Activated CD8-positive, alpha-beta T cell treated with anti-CD3 and anti-CD28 coated beads for 36 hours (primary cell): ENCODE measurements at regions not wholly inside any gene's neighbourhood (a gene's known extent, or its start where the extent isn't known, plus 50 kb on each side); places are given as distances from the start of the nearest gene placed in this dataset.

ENCODE experiments used
- ATAC-seq: fragments of 200-7000 bp; cut with Tn5 transposase; one replicate; pipeline ENCODE4 v1.10.0; 2021; ENCODE audit warnings: mild to moderate bottlenecking, moderate library complexity
- CTCF ChIA-PET: fragments of 350-600 bp; sonication (Branson Sonifier 250); formaldehyde crosslinking; loops from one replicate; lab custom pipeline; 2021; ENCODE audit warnings: antibody characterized with exemption; lab: Charles Lee
- POLR2A ChIA-PET: fragments of 350-600 bp; sonication (Branson Sonifier 250); formaldehyde crosslinking; loops from one replicate; lab custom pipeline; 2021; ENCODE audit warnings: antibody characterized with exemption; lab: Charles Lee
- DNase-seq: peaks from one replicate; pipeline ENCODE4 v3.0.0-alpha.2; 2020
- H3K27ac Mint-ChIP-seq: one replicate; pipeline ENCODE4 v1.8.0; 2021; ENCODE audit warnings: mild to moderate bottlenecking, mixed read lengths
- H3K27me3 Mint-ChIP-seq: one replicate; pipeline ENCODE4 v1.8.0; 2021; ENCODE audit warnings: mixed read lengths
- H3K36me3 Mint-ChIP-seq: one replicate; pipeline ENCODE4 v1.8.0; 2021; ENCODE audit warnings: low read depth, mixed read lengths
- H3K4me1 Mint-ChIP-seq: one replicate; pipeline ENCODE4 v1.8.0; 2021; ENCODE audit warnings: low read depth, mixed read lengths
- H3K4me3 Mint-ChIP-seq: one replicate; pipeline ENCODE4 v1.8.0; 2021; ENCODE audit warnings: mild to moderate bottlenecking, moderate library complexity, mixed read lengths
- H3K9me3 Mint-ChIP-seq: one replicate; pipeline ENCODE4 v1.8.0; 2021; ENCODE audit warnings: mixed read lengths
- intact Hi-C: fragments of 100-400 bp; cut with micrococcal nuclease; formaldehyde crosslinking; loops from one replicate; pipeline ENCODE4 v1.10.0; 2022
- TF ChIP-seq, protein P1 (sequence below): fragments of 200-600 bp; IDR thresholded peaks from one replicate; pipeline ENCODE4 v1.8.0; 2022; ENCODE audit warnings: antibody characterized with exemption, mild to moderate bottlenecking

DNA sequence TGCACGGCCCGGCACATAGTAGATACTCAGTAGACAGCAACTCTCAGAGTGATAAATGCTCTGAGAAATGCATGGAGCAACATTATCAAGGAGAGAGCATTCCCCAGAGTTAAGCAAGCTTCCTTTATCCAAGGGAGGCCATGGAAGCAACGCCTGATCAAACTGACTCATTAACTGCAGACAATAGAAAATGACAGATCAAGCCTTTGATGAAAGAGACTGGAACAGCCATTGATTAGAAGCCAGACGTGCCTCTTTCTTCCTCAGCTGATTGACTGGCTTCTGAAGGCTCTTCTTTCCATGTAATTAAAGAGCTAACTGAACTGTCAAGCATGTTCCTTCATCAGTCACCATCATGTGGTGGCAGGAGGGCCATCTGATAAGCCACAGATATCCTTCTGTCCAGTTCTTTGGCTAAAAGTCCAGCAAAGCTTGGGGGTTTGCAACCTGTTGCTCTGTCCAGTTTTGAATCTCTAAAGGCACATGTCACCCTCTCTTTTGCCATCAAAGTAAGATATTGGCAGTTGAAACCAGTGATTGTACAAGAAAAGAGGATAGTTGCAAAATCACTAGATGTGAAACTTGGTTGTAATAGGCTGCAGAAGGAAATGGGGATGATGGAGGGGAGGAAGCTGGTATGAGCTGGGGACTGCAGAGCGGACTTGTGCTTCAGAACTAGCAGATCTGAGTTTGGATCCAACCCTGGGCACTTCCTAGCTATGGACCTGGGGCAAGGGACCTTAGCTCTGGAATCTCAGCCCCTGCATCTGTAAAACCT, 188.0 kb downstream of the HAPSTR1 start:
- Mint-ChIP-seq H3K27ac (no peak overlapping the region), H3K4me1 (no peaks in the 10 kb centered on the region), H3K27me3 (peaks cover 4% of the 10 kb centered on the region), H3K4me3 (no peak overlapping the region), H3K36me3 (no peaks in the 10 kb centered on the region), H3K9me3 (no peaks in the 10 kb centered on the region)
- ChIA-PET POLR2A (no interaction called here), CTCF (interaction anchor here (1.7 kb wide), 2 partner anchors 16 to 21 kb away, joined by 5 to 6 read pairs; no protein-coding TSS in a partner anchor)
- intact Hi-C loops, result no loop called here
- no peak for DNase-seq
- no peak for ATAC-seq
- TF ChIP-seq, protein P1, sequence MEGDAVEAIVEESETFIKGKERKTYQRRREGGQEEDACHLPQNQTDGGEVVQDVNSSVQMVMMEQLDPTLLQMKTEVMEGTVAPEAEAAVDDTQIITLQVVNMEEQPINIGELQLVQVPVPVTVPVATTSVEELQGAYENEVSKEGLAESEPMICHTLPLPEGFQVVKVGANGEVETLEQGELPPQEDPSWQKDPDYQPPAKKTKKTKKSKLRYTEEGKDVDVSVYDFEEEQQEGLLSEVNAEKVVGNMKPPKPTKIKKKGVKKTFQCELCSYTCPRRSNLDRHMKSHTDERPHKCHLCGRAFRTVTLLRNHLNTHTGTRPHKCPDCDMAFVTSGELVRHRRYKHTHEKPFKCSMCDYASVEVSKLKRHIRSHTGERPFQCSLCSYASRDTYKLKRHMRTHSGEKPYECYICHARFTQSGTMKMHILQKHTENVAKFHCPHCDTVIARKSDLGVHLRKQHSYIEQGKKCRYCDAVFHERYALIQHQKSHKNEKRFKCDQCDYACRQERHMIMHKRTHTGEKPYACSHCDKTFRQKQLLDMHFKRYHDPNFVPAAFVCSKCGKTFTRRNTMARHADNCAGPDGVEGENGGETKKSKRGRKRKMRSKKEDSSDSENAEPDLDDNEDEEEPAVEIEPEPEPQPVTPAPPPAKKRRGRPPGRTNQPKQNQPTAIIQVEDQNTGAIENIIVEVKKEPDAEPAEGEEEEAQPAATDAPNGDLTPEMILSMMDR, result no peak

DNA sequence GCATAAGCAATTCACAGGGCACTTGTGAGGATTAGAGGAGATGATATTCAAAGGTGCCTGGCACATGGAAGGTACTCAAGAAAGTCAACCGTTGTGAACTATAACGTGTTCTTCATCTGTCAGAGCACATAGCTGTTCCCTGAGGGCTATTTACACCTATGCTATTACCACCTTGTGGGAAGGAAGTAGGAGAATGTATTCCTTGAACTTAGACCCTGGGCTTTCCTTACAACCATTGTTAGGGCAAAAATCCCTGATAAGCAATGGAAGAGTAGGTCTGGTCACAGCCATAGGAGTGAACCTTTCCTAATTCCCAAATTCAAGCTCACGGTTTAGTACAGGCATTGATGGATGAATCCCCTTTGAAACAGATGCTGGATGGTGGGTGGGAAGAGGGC, 188.6 kb downstream of the HAPSTR1 start:
- ChIA-PET CTCF (interaction anchor here (1.7 kb wide), 2 partner anchors 16 to 22 kb away, joined by 5 to 6 read pairs; no protein-coding TSS in a partner anchor), POLR2A (interaction anchor here (1.7 kb wide), 1 partner anchor 21 kb away, joined by 4 read pairs; no protein-coding TSS in a partner anchor)
- intact Hi-C loops, result no loop called here
- Mint-ChIP-seq H3K9me3 (no peaks in the 10 kb centered on the region), H3K27ac (no peak overlapping the region), H3K36me3 (no peaks in the 10 kb centered on the region), H3K4me3 (no peak overlapping the region), H3K4me1 (no peaks in the 10 kb centered on the region), H3K27me3 (peaks cover 4% of the 10 kb centered on the region)
- DNase-seq, result no peak
- no peak for ATAC-seq
- TF ChIP-seq, protein P1, result no peak

DNA sequence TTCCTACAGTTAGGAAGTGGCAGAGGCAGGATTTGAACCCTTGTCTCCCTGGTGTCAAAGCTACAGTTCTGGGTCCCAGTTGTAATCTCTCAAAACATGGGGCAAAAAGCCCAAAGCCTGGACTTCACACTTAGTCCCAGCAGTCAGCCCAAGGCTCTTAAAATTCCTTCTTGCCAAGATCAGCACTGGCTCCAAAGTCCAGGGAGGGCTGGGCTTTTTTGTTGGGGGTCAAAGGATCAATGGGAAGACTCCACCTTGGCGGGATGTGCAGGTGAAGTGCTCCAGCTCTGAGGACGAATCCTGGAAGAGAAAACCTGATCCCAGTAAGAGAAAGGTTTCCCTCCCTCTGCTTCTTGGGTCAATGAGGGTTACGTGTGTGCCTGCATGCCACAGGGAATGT, 195.5 kb downstream of the HAPSTR1 start:
- H3K36me3 Mint-ChIP-seq, result no peaks in the 10 kb centered on the region
- peaks cover 1% of the 10 kb centered on the region for H3K27me3 Mint-ChIP-seq
- no peak overlapping the region for H3K27ac Mint-ChIP-seq
- DNase-seq (no peak), ATAC-seq (no peak)
- intact Hi-C loops, result no loop called here
- H3K9me3 Mint-ChIP-seq, result no peaks in the 10 kb centered on the region
- POLR2A ChIA-PET, result no interaction called here
- no peaks in the 10 kb centered on the region for H3K4me1 Mint-ChIP-seq
- CTCF ChIA-PET, result no interaction called here
- no peak overlapping the region for H3K4me3 Mint-ChIP-seq
- TF ChIP-seq, protein P1, result no peak

DNA sequence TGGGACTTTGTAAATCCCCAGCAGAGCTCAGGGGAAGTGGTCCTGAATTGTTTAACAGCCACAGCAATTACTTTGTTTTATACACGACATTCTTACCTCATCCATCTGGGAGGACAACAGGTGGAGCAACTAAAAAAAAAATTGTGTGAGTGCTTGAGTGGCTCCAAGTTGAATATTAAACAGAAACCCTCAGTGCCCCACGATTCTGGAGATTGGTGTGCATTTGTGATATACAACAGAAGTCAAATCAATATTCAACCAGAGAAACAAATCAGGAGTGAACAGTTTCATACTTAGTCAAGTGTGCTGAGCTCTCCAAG, 204.8 kb downstream of the HAPSTR1 start:
- POLR2A ChIA-PET, result no interaction called here

More for the DNA sequence above, 204.8 kb downstream of the HAPSTR1 start:
- TF ChIP-seq, protein P1, result no peak
- no peaks in the 10 kb centered on the region for H3K36me3 Mint-ChIP-seq
- DNase-seq, result no peak
- peaks cover 4% of the 10 kb centered on the region for H3K27me3 Mint-ChIP-seq
- H3K9me3 Mint-ChIP-seq, result no peaks in the 10 kb centered on the region
- no peak overlapping the region for H3K27ac Mint-ChIP-seq
- no peak overlapping the region for H3K4me3 Mint-ChIP-seq
- CTCF ChIA-PET, result no interaction called here
- intact Hi-C loops, result no loop called here
- H3K4me1 Mint-ChIP-seq, result no peaks in the 10 kb centered on the region
- ATAC-seq, result no peak
